ENCODE measurements at regions not wholly inside any gene's neighbourhood (a gene's known extent, or its start where the extent isn't known, plus 50 kb on each side); places are given as distances from the start of the nearest gene placed in this dataset.

DNA sequence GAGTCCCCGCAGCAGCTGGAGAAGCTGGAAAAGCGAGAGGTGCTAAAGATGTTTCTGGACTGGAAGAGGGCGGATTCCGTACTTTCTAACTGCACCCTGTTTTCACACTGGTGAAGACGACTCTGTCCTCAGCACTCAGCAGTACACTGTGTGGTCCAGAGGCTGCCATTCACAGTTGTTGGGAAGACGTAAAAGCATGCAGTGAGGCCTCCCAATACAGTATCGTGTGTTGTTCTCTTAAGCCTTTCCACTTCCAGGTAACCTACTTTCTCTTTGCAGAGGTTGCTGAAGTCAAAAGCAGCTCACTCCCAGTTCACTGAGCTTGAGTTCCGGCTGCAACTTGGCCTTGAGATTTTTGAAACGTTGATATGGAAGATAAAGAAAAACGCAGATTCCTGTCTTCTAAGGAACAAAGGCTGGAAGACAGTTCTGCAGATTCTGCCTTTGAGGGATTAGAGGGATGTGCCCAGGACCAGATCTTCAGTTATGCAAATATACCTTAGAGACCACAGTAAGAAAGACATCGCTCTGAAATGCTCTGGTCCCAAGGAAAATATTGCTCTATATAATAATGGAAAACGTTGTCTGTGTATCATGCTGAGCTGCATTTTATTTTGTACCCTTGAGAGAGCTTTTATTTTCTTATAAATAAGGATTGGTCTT lies 540.9 kb downstream of the TRIML1 start:
- no peak overlapping the region for H3K4me3 ChIP-seq (ENCODE audit: low read depth, low read length)
- TF ChIP-seq CTCF (IDR thresholded peaks at IDR 0.05; ENCODE audit: insufficient read depth, low read depth, low read length, missing control alignments), result no peak
- no peak for DNase-seq (ENCODE audit: low read depth)

GRCh38 chr4:188680667-188681063 lies 541.4 kb downstream of the TRIML1 start:
- no peak for TF ChIP-seq CTCF (IDR thresholded peaks at IDR 0.05; ENCODE audit: insufficient read depth, low read depth, low read length, missing control alignments)
- no peak overlapping the region for H3K4me3 ChIP-seq (ENCODE audit: low read depth, low read length)
- no peak for DNase-seq (ENCODE audit: low read depth)

- no peak overlapping the region for H3K4me3 ChIP-seq (ENCODE audit: low read depth, low read length)
- TF ChIP-seq CTCF (IDR thresholded peaks at IDR 0.05; ENCODE audit: insufficient read depth, low read depth, low read length, missing control alignments), result no peak
- no peak for DNase-seq (ENCODE audit: low read depth)
Observed at GRCh38 chr4:188682321-188682720, 543.1 kb downstream of the TRIML1 start.

DNA sequence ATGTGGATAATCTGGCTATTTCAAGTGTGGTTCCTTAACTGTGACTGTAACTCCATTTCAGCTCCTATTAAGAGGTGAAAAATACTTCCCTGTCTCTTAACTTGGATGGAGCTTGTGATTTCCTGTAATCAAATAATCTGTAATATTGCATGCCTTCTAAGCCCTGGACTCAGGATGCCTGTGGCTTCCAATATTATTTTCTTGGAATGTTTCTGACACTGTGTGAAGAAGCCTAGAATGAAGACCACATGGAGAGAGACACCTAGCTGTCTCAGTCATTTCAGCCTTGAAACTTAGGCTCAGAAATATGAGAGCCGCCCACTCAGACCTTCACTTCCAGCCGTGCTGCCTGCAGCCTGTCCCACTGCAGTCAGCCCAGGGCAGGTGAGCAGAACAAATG lies 544.3 kb downstream of the TRIML1 start:
- H3K4me3 ChIP-seq (ENCODE audit: low read depth, low read length), result no peak overlapping the region
- no peak for TF ChIP-seq CTCF (IDR thresholded peaks at IDR 0.05; ENCODE audit: insufficient read depth, low read depth, low read length, missing control alignments)
- no peak for DNase-seq (ENCODE audit: low read depth)

GRCh38 chr4:188688956-188689355 lies 549.7 kb downstream of the TRIML1 start:
- no peak for DNase-seq (ENCODE audit: low read depth)
- TF ChIP-seq CTCF (IDR thresholded peaks at IDR 0.05; ENCODE audit: insufficient read depth, low read depth, low read length, missing control alignments), result no peak
- no peak overlapping the region for H3K4me3 ChIP-seq (ENCODE audit: low read depth, low read length)

DNA sequence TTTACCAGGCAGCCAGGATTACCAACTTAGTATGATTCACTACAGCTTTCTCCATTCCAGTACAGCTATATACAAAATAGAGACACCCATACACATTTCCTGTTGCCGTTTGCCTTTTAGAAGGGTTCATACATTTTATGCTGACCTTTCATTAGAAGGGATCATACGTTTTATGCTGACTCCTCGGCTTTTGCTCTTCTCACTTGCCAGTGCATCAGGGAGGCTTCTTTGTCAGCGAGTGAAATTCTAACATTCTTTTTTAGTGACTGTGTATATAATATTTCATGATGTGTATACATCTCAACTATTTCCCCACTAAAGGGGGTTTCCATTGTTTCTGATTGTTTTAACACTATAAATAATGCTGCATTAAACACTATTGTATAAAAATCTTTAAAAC lies 552.6 kb downstream of the TRIML1 start:
- H3K4me3 ChIP-seq (ENCODE audit: low read depth, low read length), result no peak overlapping the region
- DNase-seq (ENCODE audit: low read depth), result no peak
- TF ChIP-seq CTCF (IDR thresholded peaks at IDR 0.05; ENCODE audit: insufficient read depth, low read depth, low read length, missing control alignments), result no peak

- TF ChIP-seq CTCF (IDR thresholded peaks at IDR 0.05; ENCODE audit: insufficient read depth, low read depth, low read length, missing control alignments), result no peak
- DNase-seq (ENCODE audit: low read depth), result no peak
- no peak overlapping the region for H3K4me3 ChIP-seq (ENCODE audit: low read depth, low read length)
Observed at GRCh38 chr4:188695261-188695660, 556.0 kb downstream of the TRIML1 start.
